ENCODE measurements at regions not wholly inside any gene's neighbourhood (a gene's known extent, or its start where the extent isn't known, plus 50 kb on each side); places are given as distances from the start of the nearest gene placed in this dataset.

DNA sequence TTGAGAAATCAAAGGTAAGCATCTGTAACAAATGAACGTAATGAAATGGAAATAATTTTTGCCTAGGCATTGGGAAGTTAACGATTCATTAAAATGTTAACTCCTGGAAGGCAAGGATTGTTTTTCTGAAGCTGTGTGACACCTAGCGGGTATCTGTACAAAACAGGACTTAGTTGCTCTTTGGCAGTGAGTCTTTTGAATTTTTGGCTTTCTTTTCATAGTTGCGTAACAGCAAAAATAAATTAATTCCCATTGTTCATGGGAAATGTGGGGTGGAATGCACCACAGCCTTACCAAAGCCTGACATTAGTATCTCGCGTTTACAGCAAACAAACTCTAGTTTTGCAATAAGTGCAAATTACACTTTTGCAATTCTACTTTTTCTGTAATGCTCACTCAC lies 92.7 kb upstream of the DTNBP1 start (continued):
- TF ChIP-seq, protein P1, sequence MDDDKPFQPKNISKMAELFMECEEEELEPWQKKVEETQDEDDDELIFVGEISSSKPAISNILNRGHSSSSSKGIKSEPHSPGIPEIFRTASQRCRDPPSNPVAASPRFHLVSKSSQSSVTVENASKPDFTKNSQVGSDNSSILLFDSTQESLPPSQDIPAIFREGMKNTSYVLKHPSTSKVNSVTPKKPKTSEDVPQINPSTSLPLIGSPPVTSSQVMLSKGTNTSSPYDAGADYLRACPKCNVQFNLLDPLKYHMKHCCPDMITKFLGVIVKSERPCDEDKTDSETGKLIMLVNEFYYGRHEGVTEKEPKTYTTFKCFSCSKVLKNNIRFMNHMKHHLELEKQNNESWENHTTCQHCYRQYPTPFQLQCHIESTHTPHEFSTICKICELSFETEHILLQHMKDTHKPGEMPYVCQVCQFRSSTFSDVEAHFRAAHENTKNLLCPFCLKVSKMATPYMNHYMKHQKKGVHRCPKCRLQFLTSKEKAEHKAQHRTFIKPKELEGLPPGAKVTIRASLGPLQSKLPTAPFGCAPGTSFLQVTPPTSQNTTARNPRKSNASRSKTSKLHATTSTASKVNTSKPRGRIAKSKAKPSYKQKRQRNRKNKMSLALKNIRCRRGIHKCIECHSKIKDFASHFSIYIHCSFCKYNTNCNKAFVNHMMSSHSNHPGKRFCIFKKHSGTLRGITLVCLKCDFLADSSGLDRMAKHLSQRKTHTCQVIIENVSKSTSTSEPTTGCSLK (tag by site-specific recombination; IDR thresholded peaks at IDR 0.05), result no peak
- no peak for TF ChIP-seq ZXDB (tag by site-specific recombination; IDR thresholded peaks at IDR 0.05)
- TF ChIP-seq, protein P2, sequence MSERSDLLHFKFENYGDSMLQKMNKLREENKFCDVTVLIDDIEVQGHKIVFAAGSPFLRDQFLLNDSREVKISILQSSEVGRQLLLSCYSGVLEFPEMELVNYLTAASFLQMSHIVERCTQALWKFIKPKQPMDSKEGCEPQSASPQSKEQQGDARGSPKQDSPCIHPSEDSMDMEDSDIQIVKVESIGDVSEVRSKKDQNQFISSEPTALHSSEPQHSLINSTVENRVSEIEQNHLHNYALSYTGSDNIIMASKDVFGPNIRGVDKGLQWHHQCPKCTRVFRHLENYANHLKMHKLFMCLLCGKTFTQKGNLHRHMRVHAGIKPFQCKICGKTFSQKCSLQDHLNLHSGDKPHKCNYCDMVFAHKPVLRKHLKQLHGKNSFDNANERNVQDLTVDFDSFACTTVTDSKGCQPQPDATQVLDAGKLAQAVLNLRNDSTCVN (tag by site-specific recombination; optimal IDR thresholded peaks at IDR 0.05), result no peak
- no peak for TF ChIP-seq ZNF302 (tag by site-specific recombination; IDR thresholded peaks at IDR 0.05; ENCODE audit: low read depth)
- TF ChIP-seq, protein P3, sequence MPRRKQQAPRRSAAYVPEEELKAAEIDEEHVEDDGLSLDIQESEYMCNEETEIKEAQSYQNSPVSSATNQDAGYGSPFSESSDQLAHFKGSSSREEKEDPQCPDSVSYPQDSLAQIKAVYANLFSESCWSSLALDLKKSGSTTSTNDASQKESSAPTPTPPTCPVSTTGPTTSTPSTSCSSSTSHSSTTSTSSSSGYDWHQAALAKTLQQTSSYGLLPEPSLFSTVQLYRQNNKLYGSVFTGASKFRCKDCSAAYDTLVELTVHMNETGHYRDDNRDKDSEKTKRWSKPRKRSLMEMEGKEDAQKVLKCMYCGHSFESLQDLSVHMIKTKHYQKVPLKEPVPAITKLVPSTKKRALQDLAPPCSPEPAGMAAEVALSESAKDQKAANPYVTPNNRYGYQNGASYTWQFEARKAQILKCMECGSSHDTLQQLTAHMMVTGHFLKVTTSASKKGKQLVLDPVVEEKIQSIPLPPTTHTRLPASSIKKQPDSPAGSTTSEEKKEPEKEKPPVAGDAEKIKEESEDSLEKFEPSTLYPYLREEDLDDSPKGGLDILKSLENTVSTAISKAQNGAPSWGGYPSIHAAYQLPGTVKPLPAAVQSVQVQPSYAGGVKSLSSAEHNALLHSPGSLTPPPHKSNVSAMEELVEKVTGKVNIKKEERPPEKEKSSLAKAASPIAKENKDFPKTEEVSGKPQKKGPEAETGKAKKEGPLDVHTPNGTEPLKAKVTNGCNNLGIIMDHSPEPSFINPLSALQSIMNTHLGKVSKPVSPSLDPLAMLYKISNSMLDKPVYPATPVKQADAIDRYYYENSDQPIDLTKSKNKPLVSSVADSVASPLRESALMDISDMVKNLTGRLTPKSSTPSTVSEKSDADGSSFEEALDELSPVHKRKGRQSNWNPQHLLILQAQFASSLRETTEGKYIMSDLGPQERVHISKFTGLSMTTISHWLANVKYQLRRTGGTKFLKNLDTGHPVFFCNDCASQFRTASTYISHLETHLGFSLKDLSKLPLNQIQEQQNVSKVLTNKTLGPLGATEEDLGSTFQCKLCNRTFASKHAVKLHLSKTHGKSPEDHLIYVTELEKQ (tag by site-specific recombination; IDR thresholded peaks at IDR 0.05; ENCODE audit: borderline replicate concordance), result no peak

DNA sequence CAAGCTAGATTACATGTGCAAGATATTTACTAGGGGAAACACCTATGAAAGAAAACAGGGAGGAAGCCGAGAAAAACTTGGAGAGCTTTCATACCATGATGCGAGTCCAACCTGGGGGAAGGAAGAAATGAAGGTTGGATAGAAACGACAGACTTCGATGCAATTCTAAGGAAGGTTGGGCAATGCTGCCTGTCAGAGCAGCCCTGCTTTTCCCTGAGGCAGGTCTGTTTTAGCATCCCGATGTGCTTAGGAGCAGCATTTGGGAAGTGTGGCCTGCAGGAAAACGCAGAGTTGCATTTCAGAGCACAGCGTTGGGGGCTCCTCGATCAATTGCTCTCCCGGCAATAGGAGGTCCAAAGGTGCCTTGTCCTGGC lies 91.9 kb upstream of the DTNBP1 start:
- Histone ChIP-seq H3K4me3 (ENCODE audit: low read depth, low read length) (no peak overlapping the region), H3K9me3 (ENCODE audit: control insufficient read depth, insufficient read depth, low read depth, low read length) (no peaks in the 10 kb centered on the region), H3K4me1 (ENCODE audit: control insufficient read depth, insufficient read depth, low read length) (no peaks in the 10 kb centered on the region), H3K36me3 (ENCODE audit: control insufficient read depth in 2 of 2, insufficient read depth in 1 of 2, low read length in 2 of 2) (no peaks in the 10 kb centered on the region), H3K27ac (ENCODE audit: extremely low read depth, low read depth, low read length) (no peak overlapping the region)
- CTCF ChIA-PET, result interaction anchor here (0.7 to 1.9 kb wide), 4 partner anchors 63 to 451 kb away, joined by 3 to 6 read pairs (median 4); no protein-coding TSS in a partner anchor
- POLR2A ChIA-PET, result no interaction called here
- TF ChIP-seq ZNF341 (tag by site-specific recombination; IDR thresholded peaks at IDR 0.05; ENCODE audit: low read depth) (no peak), ZFP37 (tag by site-specific recombination; IDR thresholded peaks at IDR 0.05) (no peak), ZXDB (tag by site-specific recombination; IDR thresholded peaks at IDR 0.05) (no peak), ZNF544 (tag by site-specific recombination; IDR thresholded peaks at IDR 0.05) (no peak), ZNF626 (tag by site-specific recombination; IDR thresholded peaks at IDR 0.05) (no peak), ZNF768 (tag by site-specific recombination; IDR thresholded peaks at IDR 0.05) (no peak), ZNF548 (tag by site-specific recombination; IDR thresholded peaks at IDR 0.05) (no peak), ZBTB1 (tag by site-specific recombination; IDR thresholded peaks at IDR 0.05) (no peak), ZNF701 (tag by site-specific recombination; IDR thresholded peaks at IDR 0.05) (no peak), ZNF19 (tag by site-specific recombination; IDR thresholded peaks at IDR 0.05; ENCODE audit: low read depth) (no peak), ZNF416 (tag by site-specific recombination; IDR thresholded peaks at IDR 0.05) (no peak), ZBTB48 (tag by site-specific recombination; IDR thresholded peaks at IDR 0.05) (no peak), YY2 (tag by site-specific recombination; IDR thresholded peaks at IDR 0.05) (no peak), ZNF521 (tag by site-specific recombination; IDR thresholded peaks at IDR 0.05) (no peak)
- TF ChIP-seq, protein P4, sequence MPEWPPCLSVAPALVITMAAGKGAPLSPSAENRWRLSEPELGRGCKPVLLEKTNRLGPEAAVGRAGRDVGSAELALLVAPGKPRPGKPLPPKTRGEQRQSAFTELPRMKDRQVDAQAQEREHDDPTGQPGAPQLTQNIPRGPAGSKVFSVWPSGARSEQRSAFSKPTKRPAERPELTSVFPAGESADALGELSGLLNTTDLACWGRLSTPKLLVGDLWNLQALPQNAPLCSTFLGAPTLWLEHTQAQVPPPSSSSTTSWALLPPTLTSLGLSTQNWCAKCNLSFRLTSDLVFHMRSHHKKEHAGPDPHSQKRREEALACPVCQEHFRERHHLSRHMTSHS (tag by site-specific recombination; IDR thresholded peaks at IDR 0.05), result no peak
- TF ChIP-seq, protein P5, sequence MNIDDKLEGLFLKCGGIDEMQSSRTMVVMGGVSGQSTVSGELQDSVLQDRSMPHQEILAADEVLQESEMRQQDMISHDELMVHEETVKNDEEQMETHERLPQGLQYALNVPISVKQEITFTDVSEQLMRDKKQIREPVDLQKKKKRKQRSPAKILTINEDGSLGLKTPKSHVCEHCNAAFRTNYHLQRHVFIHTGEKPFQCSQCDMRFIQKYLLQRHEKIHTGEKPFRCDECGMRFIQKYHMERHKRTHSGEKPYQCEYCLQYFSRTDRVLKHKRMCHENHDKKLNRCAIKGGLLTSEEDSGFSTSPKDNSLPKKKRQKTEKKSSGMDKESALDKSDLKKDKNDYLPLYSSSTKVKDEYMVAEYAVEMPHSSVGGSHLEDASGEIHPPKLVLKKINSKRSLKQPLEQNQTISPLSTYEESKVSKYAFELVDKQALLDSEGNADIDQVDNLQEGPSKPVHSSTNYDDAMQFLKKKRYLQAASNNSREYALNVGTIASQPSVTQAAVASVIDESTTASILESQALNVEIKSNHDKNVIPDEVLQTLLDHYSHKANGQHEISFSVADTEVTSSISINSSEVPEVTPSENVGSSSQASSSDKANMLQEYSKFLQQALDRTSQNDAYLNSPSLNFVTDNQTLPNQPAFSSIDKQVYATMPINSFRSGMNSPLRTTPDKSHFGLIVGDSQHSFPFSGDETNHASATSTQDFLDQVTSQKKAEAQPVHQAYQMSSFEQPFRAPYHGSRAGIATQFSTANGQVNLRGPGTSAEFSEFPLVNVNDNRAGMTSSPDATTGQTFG (tag by site-specific recombination; IDR thresholded peaks at IDR 0.05; ENCODE audit: borderline replicate concordance), result no peak
- TF ChIP-seq, protein P6, sequence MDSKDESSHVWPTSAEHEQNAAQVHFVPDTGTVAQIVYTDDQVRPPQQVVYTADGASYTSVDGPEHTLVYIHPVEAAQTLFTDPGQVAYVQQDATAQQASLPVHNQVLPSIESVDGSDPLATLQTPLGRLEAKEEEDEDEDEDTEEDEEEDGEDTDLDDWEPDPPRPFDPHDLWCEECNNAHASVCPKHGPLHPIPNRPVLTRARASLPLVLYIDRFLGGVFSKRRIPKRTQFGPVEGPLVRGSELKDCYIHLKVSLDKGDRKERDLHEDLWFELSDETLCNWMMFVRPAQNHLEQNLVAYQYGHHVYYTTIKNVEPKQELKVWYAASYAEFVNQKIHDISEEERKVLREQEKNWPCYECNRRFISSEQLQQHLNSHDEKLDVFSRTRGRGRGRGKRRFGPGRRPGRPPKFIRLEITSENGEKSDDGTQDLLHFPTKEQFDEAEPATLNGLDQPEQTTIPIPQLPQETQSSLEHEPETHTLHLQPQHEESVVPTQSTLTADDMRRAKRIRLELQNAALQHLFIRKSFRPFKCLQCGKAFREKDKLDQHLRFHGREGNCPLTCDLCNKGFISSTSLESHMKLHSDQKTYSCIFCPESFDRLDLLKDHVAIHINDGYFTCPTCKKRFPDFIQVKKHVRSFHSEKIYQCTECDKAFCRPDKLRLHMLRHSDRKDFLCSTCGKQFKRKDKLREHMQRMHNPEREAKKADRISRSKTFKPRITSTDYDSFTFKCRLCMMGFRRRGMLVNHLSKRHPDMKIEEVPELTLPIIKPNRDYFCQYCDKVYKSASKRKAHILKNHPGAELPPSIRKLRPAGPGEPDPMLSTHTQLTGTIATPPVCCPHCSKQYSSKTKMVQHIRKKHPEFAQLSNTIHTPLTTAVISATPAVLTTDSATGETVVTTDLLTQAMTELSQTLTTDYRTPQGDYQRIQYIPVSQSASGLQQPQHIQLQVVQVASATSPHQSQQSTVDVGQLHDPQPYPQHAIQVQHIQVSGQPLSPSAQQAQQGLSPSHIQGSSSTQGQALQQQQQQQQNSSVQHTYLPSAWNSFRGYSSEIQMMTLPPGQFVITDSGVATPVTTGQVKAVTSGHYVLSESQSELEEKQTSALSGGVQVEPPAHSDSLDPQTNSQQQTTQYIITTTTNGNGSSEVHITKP (tag by site-specific recombination; IDR thresholded peaks at IDR 0.05), result no peak
- TF ChIP-seq, protein P7, sequence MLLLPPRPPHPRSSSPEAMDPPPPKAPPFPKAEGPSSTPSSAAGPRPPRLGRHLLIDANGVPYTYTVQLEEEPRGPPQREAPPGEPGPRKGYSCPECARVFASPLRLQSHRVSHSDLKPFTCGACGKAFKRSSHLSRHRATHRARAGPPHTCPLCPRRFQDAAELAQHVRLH (tag by site-specific recombination; IDR thresholded peaks at IDR 0.05), result no peak
